Esophagus squamous epithelium (tissue), 4 donors: ENCODE measurements at regions not wholly inside any gene's neighbourhood (a gene's known extent, or its start where the extent isn't known, plus 50 kb on each side); places are given as distances from the start of the nearest gene placed in this dataset.

Source experiments
- CTCF ChIP-seq, 6 experiments: fragments of 450-650 bp in 4 of 6; fragments of 200-600 bp in 2 of 6; sonication (generic) in 2 of 6; IDR thresholded peaks; one replicate each; pipeline ENCODE4 v1.5.1; 2016 to 2019; ENCODE audit warnings: antibody characterized with exemption in 6 of 6, mild to moderate bottlenecking in 4 of 6, moderate library complexity in 4 of 6
- POLR2A ChIP-seq, 4 donors: fragments of 450-650 bp; IDR thresholded peaks; one replicate each; pipeline ENCODE4 v1.6.1; 2017; ENCODE audit warnings: antibody characterized with exemption in 4 of 4, mild to moderate bottlenecking in 4 of 4, moderate library complexity in 3 of 4

- TF ChIP-seq CTCF (IDR thresholded peaks at IDR 0.05) = no peak
- no peak for TF ChIP-seq POLR2A (IDR thresholded peaks at IDR 0.05)
Measured at GRCh38 chr13:50608370-50608769, 235.1 kb downstream of the DLEU7 start.
